GM18520 (cell line): ENCODE measurements at regions not wholly inside any gene's neighbourhood (a gene's known extent, or its start where the extent isn't known, plus 50 kb on each side); places are given as distances from the start of the nearest gene placed in this dataset.

Experiments
- ATAC-seq: cut with Tn5 transposase; IDR thresholded peaks from one replicate; pipeline ENCODE4 v1.9.1; 2021; ENCODE audit not compliant: unreplicated experiment

- no peak for ATAC-seq
These were observed 135.6 kb upstream of the ZNF236 start for GRCh38 chr18:76686737-76687231.

- no peak for ATAC-seq
These were observed 136.5 kb upstream of the ZNF236 start for GRCh38 chr18:76685860-76686259.

- no peak for ATAC-seq
These were observed 137.0 kb upstream of the ZNF236 start for GRCh38 chr18:76685402-76685801.

DNA sequence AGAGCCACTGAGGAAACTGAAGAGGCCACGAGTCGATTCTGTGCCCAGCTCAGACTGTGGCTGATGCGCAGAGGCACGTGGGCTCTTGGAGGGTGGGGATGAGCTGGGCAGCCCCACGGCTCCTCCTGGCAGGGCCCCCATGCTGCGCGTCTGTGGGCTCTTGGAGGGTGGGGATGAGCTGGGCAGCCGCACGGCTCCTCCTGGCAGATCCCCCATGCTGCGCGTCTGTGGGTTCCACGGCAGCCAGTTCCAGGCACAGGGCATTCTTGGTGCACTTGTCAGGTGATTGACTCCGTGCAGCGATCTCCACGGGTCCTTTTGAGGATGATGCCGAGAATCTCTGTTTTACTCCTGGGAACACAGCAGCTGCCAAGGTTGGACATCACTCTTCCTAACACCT is 138.1 kb upstream of the ZNF236 start:
- ATAC-seq: no peak

GRCh38 chr18:76679945-76680344 is 142.4 kb upstream of the ZNF236 start:
- ATAC-seq: no peak

DNA sequence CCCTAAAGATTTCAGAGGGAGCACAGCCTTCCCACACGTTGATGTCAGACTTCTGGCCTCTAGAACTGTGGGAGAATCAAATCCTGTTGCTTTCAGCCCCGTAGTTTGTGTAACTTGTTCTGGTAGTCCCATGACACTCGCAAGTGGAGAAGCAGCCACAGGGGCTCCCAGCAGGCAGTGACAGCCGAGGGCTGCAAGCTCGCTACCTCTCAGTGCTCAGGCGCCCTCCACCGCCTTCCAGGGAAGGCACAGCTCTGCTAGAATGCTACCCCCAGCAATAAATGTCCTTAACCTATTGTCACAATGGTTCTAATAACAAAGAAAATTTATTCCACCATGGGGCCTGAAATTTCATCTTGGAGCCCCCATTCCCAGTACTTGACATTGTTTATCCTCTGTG is 143.1 kb upstream of the ZNF236 start:
- no peak for ATAC-seq

DNA sequence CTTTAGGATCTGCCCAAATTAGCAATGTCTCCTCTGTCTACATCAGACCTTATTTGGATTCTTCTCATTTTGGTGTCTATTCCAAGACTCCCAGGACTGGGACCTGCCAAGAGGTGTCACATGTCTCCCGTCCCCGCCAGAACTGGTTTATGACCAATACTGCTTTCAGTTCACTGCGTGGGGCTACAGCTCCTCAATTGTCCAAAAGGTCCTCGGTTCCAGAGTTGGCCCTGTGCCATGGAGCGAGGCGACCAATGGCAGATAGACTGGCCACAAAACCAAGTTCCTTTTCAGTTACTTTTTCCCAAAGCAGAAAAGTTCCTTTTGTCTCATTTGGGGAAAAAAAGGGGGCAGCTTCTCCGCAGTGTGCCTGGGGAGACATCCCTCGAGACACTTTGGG is 144.1 kb upstream of the ZNF236 start:
- ATAC-seq: no peak

DNA sequence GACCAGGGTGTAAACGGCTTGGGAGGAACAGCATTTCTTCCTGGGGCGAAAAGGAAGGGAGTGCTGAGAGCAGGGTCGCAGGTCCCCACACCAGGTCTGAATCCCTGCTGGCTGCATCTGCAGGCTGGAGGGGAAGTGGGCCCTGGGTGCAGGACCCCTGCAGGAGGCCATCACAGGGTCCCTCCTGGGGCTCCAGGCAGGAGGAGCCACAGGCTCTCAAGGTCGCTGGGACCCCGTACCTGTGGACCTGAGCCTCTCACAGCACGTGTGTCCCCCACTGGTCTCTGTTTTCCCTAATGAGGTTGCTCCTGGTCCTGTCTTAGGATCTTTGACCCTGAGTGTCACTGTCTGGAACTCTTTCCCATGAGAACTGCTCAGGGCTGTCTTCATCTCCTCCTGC is 147.8 kb upstream of the ZNF236 start:
- no peak for ATAC-seq

GRCh38 chr18:76673281-76674185 is 148.8 kb upstream of the ZNF236 start:
- no peak for ATAC-seq

DNA sequence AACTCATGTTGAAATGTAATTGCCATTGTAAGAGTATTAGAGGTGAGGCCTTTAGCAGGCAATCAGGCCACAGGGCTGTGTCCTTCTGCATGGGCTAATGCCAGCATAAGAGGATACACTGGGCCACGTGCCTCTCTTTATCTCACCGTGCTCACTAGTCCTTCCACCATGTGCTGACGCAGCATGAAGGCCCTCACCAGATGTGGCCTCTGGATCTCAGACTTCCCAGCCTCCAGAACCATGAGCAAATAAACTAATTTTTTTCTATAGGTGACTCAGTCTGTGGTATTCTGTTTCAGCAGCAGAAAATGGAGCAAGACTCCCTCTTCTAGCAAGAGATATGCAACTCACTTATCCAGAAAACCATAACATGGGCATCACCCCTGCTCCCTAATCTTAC is 149.7 kb upstream of the ZNF236 start:
- no peak for ATAC-seq

DNA sequence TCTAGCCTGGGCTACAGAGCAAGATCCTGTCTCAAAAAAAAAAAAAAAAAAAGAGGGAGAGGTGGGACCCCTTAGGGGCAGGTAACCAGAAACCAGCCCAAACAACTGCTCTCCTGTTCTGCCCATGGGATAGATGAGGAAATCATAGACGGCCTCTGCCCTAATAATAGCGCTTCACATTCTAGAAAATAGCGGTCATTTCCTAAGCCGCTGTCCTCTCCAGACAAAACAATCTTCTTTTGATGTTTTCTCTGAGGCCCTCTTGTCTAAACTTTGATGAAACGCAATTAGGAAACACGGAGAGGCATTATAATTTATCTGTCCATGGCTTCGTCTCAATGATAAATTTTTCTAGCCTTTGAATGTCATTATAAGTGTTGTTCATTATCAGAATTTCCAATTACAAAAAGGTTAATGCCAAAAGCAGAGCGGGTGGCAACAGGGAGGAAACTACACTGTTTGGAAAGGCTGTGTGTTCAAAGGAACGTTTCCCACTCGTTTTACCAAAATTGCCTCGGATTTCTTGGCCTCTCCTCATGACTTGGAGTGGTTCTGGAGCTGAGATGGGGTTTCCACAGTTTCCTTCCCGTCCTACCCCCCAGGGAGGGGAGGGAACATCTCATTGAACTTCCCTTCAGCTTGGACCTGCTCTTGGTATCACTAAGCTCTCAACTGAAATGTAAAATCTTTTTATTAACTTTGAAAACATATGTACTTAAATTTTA is 151.6 kb upstream of the ZNF236 start:
- ATAC-seq: no peak

- ATAC-seq: no peak
These were observed 153.8 kb upstream of the ZNF236 start for GRCh38 chr18:76668546-76668945.

DNA sequence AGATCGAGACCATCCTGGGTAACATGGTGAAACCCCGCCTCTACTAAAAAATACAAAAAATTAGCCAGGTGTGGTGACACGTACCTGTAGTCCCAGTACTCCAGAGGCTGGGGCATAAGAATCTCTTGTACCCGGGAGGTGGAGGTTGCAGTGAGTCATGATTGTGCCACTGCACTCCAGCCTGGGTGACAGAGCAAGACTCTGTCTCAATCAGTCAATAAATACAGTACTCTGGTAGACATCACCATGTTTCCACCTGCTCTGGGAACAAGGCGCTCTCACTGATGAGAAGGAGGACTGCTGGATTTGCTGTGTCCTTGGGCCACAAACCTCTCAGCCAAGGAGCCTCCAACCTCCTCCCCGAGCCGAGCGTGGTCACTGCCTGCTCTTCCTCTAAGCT is 154.2 kb upstream of the ZNF236 start:
- ATAC-seq: no peak

- no peak for ATAC-seq
These were observed 154.8 kb upstream of the ZNF236 start for GRCh38 chr18:76667603-76668002.

GRCh38 chr18:76662626-76663025 is 159.7 kb upstream of the ZNF236 start:
- ATAC-seq: no peak

DNA sequence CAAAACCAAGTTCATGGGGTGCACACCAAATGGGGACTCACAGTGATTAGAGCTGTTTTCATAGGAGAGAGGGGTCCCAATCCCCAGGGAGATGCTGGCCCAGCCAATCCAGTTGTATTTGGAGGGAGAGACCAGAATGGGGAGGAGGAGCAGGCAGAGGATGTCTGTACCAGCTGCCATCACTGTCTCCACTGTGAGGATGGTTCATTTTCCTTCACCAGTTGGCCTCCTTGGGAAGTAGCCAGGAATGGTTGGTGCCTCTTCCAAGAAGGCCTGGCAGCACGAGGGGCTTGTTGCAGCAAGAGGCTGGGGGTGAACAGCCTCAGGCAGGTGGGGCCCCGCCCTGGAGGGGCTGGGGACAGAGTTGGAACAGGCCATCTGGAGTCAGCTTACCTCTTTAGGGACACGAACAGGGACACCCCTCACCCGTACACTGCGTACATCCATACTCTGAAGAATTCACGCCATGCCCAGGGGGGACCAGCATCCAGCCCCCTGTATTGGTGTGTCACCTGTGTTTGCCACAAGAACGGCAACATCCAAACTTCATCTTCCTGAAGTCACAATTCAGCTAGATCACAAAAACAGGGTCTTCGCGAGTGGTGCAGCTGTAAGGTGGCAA is 161.7 kb upstream of the ZNF236 start:
- ATAC-seq: no peak

DNA sequence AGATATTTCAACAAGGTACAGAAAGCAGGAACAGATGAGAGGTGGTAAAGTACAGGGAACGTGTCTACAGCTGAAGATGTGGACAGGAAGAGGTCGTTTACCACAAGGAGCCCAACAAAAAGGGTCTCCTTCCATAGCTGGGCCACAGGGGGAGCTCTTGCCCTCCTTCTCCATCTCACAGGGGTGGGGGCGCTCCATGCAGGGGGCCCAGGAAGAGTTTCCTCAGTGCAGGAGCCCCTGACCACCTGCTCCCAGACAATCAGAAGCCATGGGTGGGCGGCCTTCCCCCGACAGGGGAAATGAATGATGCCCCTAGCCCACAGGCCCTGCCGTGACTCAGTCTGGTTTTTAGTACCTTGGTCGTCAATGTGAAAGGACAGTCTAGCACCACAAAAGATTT is 163.6 kb upstream of the ZNF516 start:
- no peak for ATAC-seq

DNA sequence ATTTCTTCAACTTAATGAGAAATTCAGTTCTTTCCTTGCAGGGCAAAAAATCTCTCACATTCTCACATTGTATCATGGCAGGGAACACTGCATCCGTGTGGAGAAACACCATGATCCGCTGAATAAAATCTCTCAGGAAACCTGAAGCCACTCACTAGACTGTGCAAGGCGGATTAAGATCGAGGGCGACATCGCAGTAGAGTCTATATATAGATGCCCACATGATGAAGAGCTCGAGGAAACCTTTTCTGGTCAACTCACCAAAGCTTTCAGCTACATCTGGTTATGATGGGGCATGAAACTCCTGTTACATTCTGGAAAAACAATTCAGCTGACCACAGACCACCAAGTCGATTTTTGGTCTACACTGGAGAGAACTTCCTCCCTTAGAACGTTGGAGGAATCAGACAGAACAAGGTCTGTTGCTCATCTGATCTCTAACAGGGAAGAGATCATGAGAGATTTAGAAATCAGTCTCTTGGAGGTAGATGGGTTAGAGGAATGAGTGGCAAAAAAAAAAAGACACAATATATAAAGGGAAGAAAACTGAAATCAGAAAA is 162.9 kb upstream of the ZNF516 start:
- no peak for ATAC-seq

DNA sequence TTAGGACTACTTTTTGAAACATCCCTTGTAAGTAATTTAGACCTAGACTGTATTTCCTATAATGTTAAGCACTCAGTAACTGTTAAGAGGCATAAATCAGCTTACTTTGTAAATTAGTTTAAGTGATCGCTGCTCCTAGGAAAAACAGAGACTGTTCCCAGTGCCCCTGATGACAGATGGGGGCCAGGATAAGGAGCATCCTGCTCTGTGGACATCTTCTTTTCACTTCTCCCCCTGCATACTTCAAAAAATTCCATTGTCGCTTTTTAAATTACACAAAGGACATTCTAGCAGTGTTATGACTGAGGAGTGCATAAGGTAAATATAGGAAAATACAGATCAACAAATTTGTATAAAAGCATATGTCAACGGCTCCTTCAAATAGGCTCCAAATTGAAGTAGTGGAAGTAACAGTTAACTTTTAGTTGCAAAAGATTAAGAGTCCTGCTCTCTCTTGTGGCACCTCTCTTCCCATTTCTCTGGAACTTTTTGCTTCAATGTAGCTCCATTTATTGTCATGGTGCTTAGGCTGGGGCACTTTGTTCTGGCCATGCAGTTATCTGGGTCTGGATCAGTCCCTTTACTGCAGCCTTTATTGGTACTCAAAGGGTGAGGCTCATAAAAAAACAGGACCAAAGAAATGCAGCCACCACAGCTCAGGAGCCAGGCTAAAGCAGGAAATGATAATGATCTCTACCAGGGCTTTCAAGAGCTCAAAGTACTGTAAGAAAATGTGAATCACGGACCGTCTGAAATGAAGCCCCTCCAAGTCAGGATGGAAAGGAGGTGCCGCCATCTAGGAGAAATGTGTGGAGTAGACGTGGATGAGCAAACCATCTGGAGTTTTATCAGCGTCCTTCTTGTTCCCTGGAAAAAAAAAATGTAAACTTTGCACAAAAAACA is 162.1 kb upstream of the ZNF516 start:
- no peak for ATAC-seq

DNA sequence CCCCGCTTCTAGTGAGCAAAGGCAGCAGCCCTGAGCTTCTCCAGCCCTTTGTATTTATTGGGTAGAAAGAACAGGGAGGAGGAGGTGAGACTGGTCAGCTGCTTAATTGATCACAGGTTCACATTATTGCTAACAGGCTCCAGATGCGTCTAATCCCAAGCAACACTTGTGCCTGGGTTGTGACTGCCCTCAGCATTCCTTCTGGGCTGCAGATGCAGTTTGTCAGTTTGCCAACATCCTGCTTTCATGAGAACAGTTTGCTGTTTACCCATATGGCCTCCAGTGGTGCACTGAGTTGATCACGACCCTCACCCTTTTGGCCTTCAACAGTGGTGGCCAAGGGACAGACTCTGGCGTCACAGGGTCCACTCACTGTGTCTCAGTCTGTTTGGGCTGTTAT is 159.5 kb upstream of the ZNF516 start:
- no peak for ATAC-seq
